AG20443 (cell line): ENCODE measurements at regions not wholly inside any gene's neighbourhood (a gene's known extent, or its start where the extent isn't known, plus 50 kb on each side); places are given as distances from the start of the nearest gene placed in this dataset.
"Not testable (repeated sequence)": the region's sequence is repeated elsewhere in the genome, so short reads cannot be mapped to it uniquely, and the experiment has no call there.

Experiments
- DNase-seq: peaks from one replicate; pipeline ENCODE4 v3.0.0; 2012; ENCODE audit warnings: low spot score, mixed read lengths

DNA sequence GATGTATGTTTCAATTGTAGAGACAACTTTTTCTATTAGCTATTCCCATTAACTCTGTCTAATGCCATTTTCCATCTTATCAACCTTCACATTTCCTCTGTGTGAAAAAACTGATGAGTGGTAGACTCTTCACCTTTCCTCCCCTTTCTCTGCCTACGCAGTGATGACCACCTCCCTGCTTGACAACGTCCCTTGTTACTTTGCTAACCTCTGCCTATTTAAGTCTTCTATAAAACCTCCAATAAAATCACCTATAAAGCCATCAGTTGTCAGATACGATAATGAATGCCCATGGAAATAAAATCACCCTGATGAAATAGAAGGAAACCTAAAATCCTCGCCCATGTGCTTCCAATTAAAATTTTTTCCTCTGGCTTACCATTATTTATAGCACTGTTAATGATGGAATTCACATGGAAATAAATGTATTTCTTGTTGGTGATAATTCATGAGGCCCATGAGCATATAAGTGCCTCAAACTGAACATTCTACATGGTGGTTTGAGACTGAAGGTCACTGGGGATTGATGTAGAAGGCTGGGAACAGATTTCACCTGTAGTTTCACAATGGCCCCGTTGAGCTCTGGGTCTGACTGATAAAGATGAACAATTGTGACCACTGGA, 1454.0 kb upstream of the SEL1L start:
- no peak for DNase-seq

DNA sequence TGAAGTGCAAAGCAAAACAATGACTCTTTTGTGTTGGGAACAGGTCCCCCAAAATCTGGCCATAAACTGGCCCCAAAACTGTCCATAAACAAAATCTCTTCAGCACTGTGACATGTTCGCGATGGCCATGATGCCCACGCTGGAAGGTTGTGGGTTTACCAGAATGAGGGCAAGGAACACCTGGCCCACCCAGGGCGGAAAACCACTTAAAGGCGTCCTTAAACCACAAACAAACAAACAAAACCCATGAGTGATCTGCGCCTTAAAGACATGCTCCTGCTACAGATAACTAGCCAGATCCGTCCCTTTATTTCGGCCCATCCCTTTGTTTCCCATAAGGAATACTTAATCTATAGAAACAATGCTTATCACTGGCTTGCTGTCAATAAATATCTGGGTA, 1460.9 kb upstream of the SEL1L start:
- not testable (repeated sequence) for DNase-seq

GRCh38 chr14:82999802-83000201, 1466.1 kb upstream of the SEL1L start:
- DNase-seq = peak; percentile 7

- no peak for DNase-seq
Measured at GRCh38 chr14:83004456-83005006, 1470.9 kb upstream of the SEL1L start.

DNA sequence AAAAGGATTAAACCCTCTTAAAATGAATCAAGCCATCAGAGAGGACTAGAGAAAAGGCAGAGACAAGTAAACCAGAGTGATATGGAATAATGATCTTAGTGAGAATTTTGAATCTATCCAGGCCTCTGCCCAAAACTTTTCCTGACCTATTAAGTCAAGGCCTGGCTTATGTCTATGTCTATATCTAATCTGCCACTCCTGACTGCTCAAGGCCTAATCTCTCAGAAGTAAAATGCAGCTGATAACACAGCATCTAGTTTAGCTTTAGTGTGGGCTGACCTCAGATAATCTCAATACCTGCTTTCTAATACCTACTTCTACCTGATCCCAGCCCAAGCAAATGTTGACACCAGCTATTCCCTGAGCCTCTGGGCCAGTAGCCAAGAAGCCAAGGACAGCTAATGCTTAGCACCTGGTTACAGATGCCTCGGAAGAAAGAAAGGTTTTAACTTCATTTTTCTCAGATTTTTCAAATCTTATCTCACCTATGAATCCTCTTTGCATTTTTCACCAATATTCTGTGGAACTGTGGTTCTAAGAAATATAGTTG, 1472.5 kb upstream of the SEL1L start:
- no peak for DNase-seq

GRCh38 chr14:83007052-83007451, 1473.4 kb upstream of the SEL1L start:
- DNase-seq = not testable (repeated sequence)

- DNase-seq = peak; percentile 10
Measured at GRCh38 chr14:83007641-83008225, 1474.1 kb upstream of the SEL1L start.

- DNase-seq = no peak
Measured at GRCh38 chr14:83017296-83017695, 1483.6 kb upstream of the SEL1L start.

- DNase-seq = no peak
Measured at GRCh38 chr14:83019744-83020414, 1486.2 kb upstream of the SEL1L start.

DNA sequence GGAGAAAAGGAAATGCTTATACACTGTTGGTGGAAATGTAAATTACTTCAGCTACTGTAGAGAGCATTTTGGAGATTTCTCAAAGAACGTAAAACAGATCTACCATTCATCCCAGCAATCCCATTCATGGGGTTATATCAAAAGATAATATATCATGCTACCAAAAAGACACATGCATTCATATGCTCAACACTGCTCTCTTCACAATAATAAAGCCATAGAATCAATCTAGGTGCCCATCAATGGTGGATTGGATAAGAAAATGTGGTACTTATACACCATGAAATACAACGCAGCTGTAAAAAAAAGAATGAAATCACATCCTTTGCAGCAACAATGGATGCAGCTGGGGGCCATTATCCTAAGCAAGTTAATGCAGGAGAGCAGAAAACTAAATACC, 1487.7 kb upstream of the SEL1L start:
- no peak for DNase-seq

GRCh38 chr14:83023369-83023768, 1489.7 kb upstream of the SEL1L start:
- no peak for DNase-seq

GRCh38 chr14:83041224-83041623, 1507.6 kb upstream of the SEL1L start:
- DNase-seq = no peak

DNA sequence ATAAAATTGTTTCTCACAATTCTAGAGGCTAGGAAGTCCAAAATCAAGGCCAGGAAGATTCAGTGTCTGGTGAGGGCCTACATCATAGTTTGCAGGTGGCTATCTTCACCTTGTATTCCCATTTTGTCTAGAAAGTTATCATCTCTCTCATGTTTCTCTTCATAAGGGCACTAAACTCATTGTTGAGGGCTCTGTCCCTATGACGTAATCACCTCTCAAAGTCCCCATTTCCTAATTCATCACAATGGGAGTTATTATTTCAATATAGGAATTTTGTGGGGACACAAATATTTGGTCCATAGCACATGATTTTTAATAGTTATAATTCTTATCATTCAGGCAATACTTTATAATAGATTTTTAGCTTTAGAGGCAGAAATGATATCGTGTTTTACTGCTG, 1509.2 kb upstream of the SEL1L start:
- DNase-seq = no peak

DNA sequence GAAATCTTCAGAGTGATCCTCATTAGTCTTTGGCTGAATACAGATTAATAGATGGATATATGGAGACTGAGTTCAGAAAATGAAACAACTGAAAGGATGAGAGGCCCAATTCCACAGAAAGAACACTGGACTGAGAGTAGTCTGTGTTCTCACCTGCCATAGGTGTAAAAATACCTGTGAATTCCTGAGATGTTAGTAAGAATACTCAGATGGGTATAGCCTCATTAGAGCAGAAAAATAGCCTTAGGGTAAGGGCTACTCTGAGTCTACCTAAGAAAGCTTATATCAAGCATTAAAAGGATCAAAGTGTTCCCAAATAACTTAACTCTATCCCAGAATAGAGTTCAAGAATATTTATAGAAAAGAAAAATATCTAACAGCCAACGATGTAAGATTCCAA, 1510.3 kb upstream of the SEL1L start:
- DNase-seq = no peak

DNA sequence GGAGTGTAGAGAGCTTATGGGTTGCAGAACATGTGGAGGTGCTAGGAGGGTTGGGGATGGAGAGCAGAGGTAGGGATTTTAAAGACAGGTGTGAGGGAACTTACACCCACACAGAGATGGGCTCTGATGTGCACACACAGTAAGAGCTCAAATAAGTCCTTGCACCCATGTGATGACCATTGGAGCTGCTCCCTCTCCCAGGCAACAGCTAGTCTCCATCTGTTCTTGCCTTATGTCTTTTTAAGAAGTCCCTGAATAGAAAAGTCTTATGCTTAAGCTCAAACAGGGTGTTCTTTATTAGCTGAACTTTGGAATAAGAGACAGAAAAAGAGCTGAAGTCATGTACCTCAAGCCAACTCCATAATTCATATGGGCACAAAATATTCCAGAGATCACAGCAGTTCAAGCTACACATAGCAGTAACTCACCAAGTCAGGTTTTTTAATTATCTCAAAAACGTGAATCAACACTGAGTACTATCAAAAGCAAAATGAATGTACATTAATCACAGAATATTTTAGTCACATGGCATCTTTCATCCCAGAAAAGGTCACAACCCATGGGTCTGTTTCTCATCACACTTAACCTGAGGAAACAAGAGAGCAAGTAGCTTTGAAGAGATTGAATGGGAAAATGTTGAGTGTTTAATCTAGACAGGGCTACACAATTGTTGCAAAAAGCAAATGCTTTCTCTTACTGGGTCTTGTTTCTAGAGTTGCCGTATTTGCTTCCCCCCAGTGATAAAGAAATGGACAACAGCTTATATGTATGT, 1513.6 kb upstream of the SEL1L start:
- no peak for DNase-seq

DNA sequence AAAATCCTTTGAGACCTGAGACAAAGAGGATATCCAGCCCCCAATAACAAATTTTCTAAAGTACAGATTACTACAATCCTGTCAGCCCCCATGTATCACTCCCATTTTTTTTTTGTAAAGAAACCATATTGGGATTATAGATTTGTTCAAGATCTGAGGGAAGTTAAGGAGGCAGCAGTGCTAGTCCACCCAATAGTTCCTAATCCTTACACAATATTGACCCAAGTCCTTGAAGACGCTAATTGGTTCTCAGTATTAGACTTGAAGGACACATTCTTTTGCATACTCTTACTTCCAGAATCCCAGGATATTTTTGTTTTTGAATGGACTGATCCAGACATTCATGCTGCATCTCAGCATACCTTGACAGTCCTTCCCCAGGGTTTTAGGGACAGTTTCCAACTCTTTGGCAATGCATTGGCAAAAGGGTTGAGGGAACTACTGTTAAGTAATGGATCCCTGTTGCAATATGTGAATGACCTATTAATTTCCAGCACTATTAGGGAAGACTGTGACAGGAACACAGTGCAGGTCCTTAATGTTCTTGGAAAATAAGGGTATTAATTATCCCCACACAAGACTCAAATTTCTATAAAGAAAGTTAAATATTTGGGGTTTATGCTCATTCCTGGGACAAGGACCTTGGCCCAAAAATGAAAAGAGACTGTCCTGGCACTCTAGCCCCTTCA, 1519.5 kb upstream of the SEL1L start:
- no peak for DNase-seq

GRCh38 chr14:83058068-83058467, 1524.4 kb upstream of the SEL1L start:
- DNase-seq = no peak

- no peak for DNase-seq
Measured at GRCh38 chr14:83071888-83072501, 1538.3 kb upstream of the SEL1L start.

DNA sequence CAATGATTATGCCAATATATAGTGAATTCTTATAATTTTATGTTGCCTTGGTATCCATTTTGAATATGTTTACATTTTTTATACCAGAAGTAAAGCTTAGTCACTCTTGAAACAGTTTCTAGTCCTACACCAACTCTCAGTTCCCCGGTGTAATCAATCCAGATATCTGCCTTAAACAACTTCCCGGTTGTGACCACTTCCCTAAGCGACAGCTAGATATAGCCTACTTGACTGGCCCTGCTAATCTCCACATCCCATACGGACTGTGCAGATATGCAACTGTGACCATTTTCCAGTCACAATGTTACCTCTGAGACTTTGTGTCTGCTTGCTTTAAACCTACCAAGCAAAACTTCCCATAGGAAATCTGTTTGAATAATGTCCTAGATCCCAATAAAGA, 1551.5 kb upstream of the SEL1L start:
- no peak for DNase-seq

DNA sequence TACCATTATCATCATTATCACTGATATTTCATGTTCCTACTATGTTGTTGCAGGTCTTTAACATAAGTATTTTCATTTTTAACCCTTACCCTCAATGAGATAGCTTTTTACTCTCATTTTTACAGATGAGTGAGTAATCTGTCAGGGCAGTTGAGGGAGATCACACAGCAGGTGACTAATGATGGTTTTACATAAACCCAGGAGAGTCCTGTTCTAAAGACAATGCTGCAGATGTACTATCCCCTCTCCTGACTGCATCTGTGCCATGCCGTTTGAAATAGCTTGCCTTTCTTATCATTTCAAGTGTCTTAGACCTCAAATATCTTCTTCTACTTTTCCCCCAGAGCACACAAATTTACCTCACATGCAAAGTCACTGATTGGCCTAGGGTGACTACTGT, 1552.1 kb upstream of the SEL1L start:
- DNase-seq = no peak
